HG03565 (cell line): ENCODE measurements at regions not wholly inside any gene's neighbourhood (a gene's known extent, or its start where the extent isn't known, plus 50 kb on each side); places are given as distances from the start of the nearest gene placed in this dataset.

ENCODE experiments used
- ATAC-seq: cut with Tn5 transposase; IDR thresholded peaks from one replicate; pipeline ENCODE4 v1.9.1; 2021; ENCODE audit warnings: mild to moderate bottlenecking, moderate library complexity; ENCODE audit not compliant: unreplicated experiment

DNA sequence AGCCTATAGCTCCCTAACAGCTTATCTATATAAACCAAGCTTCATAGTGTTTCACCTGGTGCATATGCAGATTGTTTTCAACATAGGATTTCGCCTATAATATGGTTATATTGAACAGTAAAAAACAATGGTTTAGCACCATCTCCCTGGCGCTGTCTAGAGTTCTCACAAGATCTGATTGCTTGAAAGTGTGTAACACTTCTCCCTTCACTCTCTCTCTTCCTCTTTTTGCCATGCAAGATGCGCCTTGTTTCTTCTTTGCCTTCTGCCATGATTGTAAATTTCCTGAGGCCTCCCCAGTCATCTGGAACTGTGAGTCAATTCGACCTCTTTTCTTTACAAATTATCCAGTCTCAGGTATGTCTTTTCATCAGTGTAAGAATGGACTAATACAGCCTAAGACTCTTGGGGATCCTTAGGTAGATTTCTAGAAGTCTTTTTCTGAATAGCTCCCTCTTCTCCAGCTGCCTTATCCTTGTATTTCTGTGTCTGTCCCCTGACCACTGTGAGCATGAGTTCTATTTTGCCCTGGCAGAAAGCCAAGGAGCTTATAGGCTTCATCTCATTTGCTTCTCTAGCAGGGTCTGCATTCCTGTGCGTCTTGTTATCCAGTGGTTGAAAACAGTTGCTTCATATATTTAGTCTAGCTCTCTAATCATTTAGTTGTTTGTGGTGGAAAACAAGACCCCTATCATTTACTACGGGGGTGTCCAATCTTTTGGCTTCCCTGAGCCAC, 401.6 kb downstream of the GPD2 start:
- no peak for ATAC-seq

DNA sequence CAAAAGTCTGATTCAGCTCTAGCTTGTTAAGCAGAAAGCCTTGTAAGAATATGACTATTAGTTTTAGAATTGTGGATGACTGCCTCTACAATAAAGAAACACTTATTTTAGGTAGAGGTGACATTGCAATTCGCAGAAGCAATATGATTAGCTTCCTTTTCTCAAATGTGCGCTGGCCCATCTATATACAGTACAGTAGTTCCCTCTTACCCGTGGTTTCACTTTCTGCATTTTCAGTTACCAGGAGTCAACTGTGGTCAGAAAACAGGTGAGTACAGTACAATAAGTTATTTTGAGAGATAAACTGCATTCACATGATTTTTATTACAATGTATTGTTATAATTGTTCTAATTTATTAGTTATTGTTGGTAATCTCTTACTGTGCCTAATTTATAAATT, 405.1 kb downstream of the GPD2 start:
- ATAC-seq = peak; percentile 50

DNA sequence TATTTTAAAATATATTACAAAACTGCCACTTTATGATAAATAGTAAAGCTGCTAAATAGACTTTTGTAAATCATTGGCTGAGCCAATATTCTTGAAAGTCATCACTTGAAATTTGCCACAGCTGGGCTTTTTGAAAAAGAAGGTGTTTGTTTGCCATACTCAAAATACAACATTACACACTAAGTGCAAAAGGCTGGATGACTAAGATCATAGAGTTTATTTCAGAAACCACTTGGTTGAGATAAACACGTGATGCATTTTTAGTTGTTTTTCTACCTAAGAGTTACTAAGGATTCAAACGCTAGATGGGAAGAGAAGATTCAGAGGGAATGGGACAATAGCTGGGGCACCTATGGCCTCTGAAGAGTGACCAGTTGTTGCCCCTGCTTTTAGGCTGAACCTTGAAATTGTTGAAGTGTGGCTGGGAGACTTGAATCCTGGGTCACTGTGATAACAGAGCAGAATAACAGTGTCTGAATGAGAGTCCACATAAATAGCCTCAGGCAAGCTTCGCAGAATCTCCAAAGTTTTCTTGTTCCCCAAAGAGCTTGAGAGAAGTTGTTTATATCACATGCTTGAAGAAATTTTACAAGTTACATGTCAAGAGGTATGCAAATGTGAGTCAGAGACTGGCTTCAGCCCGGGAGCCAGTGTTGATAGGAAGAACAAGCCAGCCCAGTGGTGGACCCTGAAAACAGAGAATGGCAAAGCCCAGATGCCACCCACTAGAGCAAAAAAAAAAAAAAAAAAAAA, 409.8 kb downstream of the GPD2 start:
- ATAC-seq = no peak

DNA sequence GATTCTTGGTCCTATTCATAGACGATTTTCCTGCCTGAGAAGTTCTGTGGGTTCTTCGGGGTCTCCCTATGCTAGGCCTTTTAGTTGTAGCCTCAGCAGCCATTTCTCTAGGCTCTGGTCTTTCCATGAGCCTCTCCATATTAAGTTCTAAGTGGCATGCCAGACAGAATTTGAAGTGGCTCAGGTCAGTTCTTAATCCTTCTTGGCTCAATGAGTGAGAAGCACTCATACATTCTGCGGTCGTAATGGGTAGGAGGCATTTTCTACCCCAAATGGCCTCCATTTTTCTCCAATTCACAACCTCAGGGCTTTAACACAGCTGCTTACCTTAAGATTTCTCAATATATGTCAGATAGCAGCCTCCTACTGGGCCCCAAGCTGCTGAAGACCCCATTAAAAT, 405.3 kb upstream of the GALNT5 start:
- ATAC-seq = no peak

DNA sequence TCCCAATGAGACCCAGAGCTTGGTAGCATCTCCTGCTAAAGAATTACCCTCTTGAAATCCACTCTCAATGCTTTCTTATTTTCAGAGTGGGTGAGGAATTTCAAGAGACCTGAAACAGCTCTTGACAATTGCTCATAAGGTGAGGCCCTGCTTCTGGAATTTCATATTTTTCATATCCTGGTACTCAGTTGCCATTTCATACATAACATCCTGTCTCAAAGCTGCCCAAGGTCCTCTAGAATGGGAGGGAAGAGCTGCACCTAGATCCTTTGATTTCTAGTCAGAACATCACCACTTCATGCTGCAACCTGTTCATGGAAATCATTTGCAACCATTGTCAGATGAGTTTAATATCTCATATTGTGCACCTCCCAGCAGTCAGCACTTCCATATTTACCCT, 404.8 kb upstream of the GALNT5 start:
- no peak for ATAC-seq

DNA sequence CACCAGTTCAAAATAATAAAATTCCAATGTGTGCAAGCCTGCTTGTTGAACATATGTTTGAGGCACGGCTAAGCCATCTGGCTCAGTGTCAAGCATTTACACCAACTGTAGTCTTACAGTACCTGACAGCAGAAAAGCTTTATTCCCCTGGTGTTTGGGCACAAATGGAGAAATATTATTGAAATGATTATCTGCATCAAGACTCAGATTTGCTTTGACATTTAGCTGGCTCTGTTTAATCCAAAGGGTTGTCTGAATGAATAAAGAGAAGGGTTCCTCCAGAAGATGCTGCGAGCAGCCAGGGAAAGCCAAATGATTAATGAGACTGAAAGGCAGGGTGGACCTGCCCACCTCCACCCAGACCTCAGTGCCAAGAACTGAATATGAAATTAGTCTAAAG, 393.2 kb upstream of the GALNT5 start:
- ATAC-seq = no peak

DNA sequence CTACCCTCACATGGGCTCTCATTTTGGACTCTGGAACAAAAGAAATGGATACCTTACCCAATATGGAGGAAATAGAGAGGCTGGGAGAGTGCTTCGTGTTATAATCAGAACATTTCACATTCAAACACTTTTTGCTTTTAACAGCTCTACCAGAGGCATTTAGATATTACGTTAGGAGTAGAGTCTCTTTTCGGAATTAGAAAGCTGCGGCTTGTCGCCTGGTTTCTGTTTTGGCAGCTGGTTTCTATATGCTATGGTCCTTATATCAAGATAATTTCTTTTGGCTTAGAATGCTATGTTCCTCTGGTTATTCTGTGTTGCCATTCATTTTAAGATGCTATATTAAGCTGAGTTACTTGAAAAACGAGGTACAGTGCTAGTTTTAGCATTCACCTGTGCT, 392.8 kb upstream of the GALNT5 start:
- no peak for ATAC-seq

DNA sequence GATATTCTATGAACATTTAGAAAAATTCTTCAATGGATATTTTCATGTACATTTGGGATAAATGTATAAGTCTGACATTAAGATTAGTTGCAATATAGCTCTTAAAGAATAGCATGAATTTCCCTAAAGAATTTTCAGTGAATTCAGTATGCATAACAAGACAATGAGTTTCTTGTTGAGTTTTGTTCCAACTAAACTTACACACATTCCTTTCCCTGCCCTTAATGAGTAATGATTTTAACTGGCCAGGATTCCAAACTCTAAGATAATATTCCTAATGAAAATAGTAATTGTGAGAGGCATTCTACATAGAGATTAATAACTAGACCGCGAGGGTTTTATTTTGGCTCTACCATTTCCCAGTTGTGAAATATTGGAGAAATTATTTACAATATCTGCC, 390.3 kb upstream of the GALNT5 start:
- no peak for ATAC-seq

DNA sequence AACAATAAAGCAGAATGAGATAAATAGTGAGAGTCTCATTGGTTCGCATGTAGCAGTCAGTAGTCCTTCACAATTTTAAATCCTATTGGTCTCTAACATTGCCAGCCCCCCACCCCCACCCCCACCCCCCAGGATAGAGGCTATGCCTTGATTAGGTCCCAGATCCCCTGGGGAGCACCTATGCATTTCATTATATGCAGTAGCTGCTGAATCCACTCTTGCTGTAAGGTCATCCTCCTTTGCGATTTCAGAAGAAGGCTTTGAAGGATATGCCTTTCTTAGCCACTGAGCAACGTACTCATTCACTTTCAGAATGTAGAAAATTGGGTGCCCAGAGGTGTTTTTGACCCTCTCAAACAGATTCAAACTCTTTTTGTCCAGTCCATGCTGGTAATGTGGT, 382.8 kb upstream of the GALNT5 start:
- ATAC-seq = no peak

DNA sequence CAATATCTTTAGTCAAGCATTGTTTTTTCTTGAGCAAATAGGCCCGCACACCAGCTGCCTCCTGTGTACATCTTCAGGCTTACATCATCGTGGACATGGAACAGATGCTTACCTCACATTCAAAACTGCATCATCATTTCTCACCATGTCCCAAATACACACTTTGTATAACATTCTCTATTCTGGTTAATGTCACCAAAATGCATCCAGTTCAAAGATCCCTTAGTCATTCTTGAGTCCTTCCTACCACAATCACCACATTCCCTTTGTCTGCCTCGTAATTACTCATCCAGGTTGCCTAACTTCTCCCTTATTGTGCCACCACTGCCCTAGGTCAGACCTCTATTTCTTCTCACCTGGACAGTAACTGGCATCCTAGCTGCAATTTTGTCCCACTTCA, 373.7 kb upstream of the GALNT5 start:
- ATAC-seq = no peak

DNA sequence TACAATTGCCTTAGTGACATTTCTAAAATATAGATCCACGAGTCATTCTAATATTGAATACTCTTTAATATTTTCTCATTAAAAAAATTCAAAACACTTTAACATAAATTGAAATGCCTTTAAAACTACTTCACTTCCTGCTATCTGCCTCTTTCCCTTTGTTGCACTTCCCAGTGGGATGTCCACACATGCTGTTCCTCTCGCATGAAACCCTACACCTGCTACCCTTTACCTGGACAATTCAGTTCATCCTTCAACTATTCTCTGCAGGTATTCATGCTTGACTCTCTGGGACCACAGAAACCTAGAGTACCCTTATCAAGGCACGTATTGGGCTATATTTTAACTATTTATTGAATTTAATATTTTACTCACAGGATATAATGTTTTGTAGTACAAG, 373.3 kb upstream of the GALNT5 start:
- ATAC-seq = no peak

DNA sequence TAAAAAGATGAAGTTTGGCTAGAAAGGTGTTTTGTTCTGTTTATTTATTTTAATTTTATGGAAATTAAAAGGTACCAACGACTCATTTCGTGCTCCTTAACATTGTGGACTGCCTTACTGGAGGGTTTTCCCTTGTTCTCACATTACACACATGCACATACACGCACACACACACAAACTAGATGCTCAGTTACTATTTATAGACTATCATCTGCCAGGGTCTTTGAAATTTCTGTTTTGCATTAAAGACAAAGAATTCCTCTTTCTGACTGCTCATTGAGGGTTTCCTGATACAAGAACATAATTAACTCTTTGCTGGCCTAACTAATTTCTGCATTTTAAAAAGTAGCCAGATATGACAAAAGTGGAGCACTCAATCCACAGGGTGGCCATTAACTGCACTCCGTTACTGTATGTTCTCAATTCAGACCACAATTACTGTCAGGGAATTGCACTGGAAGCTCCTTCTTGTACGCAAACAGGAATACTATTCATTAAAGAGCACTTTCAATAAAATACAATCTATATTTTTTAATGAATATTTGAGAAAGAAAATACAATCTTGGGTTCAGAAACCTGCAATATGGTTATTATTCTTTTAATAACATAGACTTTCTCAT, 366.9 kb upstream of the GALNT5 start:
- ATAC-seq = no peak

DNA sequence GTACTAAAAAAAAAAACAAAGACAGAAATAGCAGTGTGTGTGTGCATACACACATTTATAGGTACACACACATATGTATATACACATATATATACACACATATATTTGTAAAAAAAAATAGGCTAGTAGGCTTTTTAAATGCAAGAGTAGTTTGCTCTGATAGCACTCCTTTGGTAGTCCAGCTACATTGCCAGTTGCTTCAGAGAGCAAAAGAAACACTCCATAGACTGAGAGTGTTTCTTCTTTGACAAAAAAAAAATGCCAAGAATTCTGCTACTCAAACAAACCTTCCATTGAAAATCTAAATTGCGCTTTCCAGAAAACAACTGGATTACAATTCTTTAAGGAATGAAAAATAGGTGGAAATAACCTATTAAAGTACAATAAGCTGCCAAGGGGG, 365.9 kb upstream of the GALNT5 start:
- no peak for ATAC-seq

DNA sequence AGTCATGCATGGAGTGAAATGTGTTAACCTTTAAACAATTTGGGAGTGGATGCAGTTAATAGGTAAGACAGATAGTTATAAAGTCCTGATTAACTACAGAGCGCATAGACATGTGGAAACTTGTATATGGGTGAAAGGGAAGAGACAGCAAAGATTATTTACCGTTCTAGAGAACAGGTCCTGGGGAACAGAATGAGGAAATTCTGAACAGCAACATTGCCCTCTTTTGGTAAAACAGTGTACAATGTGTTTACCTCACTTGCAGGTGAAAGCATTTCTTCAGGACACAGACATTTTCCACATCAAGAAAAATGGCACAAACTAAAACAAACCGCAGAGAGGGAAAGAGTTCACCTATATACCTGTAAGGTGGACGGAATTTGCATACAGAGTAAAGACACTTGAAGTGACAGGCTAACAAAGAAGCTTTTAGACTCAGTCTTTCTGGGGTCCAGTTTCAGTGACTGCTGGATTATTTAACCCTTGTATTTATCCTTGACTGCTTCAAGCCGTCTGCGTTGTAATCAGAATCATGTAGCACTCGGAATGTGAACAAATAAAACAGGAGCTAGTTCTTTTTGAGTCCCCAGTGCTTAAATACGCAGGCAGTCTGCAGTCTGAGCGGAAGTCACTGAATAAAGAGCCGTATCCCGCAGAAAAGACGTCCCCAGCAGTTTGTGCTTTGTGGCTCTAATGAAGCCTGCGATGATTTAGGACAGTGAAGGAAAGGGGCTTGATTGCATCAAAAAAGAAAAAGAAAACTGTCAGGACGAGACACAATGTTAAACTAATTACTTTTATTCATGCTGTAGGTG, 364.8 kb upstream of the GALNT5 start:
- peak; percentile 30 for ATAC-seq

DNA sequence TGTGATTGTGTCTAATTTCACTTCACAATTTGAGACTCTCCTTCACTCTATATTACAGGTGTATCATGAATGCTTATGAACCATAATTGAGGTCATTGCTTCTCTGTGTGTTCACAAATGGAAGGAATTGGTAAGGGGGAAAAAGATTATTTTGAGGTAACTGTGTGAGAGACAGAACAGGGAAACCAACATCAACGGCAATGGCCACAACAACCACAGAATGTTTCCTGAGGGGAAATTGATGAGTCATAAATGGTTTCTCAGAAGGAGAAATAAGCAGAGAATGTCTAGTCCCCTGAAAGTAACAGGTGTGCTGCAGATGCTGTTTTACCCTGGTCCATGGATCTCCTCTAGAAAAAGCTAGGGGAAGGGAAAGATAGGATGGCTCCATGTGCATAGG, 361.2 kb upstream of the GALNT5 start:
- ATAC-seq = peak; percentile 96

DNA sequence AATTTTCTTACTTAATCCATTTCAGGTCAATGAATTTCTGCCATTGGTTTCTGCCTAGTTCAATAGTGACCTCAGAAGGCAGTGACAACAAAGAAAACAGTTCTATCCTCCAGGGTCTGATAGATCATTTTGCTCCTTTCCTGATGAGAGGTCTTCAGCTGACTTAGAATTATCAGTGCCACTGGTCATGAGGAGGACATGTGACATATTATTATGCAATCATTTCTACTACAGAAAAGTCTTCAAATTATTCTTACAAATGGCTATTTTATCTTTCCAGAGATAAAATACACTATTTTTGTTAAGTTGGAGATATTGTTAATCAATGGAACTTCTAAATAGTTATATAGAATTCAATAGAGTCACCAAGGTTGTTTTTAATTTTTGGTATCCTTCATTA, 360.0 kb upstream of the GALNT5 start:
- ATAC-seq = no peak

DNA sequence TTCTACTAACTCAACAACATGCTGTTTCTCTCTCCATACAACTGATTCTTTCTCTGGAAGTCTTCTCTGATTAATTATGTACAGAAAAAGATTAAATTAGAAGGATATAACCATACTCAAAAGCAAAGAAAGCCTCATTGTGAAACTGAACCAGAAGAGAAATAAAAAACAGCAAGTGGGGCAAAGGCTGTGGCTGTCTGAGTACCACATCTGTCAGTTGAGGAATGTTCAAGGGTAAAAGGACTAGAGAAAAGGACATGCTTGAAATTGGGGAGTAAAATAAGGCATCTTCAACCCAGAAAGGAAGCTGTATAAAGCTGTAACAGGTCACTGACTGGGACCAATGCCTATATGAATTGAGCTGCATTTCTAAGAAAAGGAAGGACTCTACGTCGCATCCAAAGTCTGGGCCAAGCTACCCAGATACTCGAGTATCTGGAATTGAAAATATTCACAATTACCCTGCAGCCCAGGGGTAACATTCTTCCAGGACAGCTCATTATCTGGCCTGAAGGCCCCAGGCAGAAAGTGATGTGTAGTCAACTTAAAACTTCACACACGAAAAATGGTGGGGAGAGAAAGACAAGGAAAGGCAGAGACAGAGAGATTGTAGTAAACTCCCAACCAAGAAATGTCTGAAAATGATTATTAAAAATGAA, 356.0 kb upstream of the GALNT5 start:
- ATAC-seq = no peak

DNA sequence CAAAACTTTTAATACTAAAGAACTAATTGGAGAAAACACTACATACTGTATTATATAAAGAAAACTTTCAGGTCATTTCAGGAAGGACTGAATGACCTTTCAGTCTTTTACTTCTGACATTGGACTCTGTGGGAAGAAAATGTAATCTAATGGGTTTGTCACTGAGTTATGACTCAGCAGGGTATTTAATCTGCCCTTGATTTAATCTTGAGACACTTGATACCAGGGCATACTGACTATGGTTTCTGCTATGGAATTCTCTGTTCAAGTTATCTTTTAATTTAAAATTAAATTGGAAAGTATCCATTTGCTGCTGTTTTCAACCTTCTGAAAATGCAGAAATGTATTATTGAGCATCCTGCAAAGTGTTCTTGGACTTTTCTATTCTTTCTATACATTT, 354.2 kb upstream of the GALNT5 start:
- ATAC-seq = no peak

DNA sequence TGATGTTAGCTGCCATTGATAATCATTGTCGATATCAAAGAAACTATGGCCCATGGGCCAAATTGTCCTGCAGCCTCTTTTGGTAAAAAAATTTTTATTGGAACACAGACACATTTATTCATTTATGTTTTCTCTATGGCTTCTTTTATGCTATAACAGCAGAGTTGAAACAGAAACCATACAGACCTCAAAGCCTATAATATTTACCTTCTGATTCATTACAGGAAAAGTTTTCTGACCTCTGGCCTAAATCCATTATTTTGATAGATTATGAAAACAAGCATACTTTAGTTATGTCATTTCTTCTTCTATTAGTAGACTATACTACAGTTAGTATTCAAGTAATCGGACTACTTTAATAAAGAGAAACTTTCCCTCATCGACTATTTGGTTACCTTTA, 349.7 kb upstream of the GALNT5 start:
- ATAC-seq = peak; percentile 55

DNA sequence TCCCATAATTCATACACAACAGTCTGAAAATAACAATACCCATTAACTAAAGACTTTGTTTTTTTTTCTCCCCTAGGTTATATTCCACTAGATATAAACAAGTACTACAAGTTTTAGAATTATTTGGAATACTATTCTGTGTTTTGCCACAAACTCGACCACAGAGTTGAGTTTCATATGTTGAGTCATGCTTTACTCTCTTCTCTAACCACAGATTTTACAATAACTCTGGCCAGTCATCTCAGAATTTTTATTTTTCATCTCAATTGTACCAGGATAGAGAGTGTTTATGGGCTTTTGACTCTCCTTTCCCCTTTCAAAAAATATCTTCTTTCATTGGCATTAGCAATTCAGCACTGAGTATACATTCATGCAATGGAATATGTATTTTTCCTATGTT, 348.7 kb upstream of the GALNT5 start:
- peak; percentile 79 for ATAC-seq

DNA sequence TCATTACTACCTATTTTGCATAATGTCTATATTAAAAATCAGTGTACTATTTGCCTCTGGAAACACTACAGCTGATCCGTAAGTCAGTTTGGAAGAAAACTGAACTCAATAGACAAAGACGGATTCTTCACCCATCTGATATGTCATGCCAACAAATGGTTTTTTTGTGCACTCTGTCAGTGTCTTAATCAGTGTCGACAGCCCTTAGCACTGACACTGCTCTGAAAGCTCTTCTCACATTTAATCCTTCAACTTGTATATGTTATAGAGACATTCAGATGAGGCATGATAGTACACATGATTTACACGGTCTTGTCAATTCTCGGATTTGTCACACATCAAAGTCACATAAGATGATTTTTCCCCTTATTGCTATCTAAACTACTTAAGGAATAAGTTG, 347.5 kb upstream of the GALNT5 start:
- no peak for ATAC-seq
